ENCODE measurements at regions not wholly inside any gene's neighbourhood (a gene's known extent, or its start where the extent isn't known, plus 50 kb on each side); places are given as distances from the start of the nearest gene placed in this dataset.

- ATAC-seq (peak in 2 of 4 donors; percentile 10 to 16), DNase-seq (no peak)
- 52 to 69% (median 63%) methylated on average over 4 of the region's 4 CpGs for WGBS, 4 donors
- Histone ChIP-seq H3K9me3 (no peaks in the 10 kb centered on the region), H3K27ac (peak overlapping the region in 9 of 12 donors; percentile 19 to 64 (median 39)), H3K27me3 (no peaks in the 10 kb centered on the region), H3K4me1 (peaks cover 5 to 35% (median 24%) of the 10 kb centered on the region in 12 donors), H3K4me3 (no peak overlapping the region), H3K36me3 (peaks cover 0 to 37% (median 6%) of the 10 kb centered on the region in 9 donors)
- TF ChIP-seq CTCF (IDR thresholded peaks at IDR 0.05), result no peak
- no peak for TF ChIP-seq POLR2A (IDR thresholded peaks at IDR 0.05)
- intact Hi-C loops (cut with DNase I), result loop anchor here in 2 of 10 donors (5.0 to 10.0 kb wide), 2 partner anchors 83 to 180 kb away; partner anchors contain the start of gene DISP1 (in 1 of the 2)
These were observed 148.4 kb downstream of the TLR5 start for GRCh38 chr1:222994511-222995235.

GRCh38 chr1:222995236-222995580 lies 147.8 kb downstream of the TLR5 start:
- TF ChIP-seq POLR2A (IDR thresholded peaks at IDR 0.05), result no peak
- no peak for TF ChIP-seq CTCF (IDR thresholded peaks at IDR 0.05)
- DNase-seq, result no peak
- Histone ChIP-seq H3K4me3 (no peak overlapping the region), H3K36me3 (peaks cover 0 to 37% (median 6%) of the 10 kb centered on the region in 9 donors), H3K9me3 (no peaks in the 10 kb centered on the region), H3K4me1 (peaks cover 5 to 35% (median 24%) of the 10 kb centered on the region in 12 donors), H3K27ac (peak overlapping the region in 9 of 12 donors; percentile 1 to 64 (median 39)), H3K27me3 (no peaks in the 10 kb centered on the region)
- ATAC-seq, result peak in 1 of 4 donors; percentile 42
- 72 to 82% (median 77%) methylated on average over 3 of the region's 3 CpGs for WGBS, 4 donors
- intact Hi-C loops (cut with DNase I), result loop anchor here in 2 of 10 donors (5.0 to 10.0 kb wide), 2 partner anchors 82 to 180 kb away; partner anchors contain the start of gene DISP1 (in 1 of the 2)

GRCh38 chr1:222995620-222996309 lies 147.3 kb downstream of the TLR5 start:
- intact Hi-C loops (cut with DNase I), result loop anchor here in 2 of 10 donors (5.0 to 10.0 kb wide), 2 partner anchors 82 to 181 kb away; partner anchors contain the start of gene DISP1 (in 1 of the 2)
- no peaks in the 10 kb centered on the region for H3K9me3 ChIP-seq
- peak overlapping the region in 7 of 12 donors; percentile 1 to 60 (median 39) for H3K27ac ChIP-seq
- TF ChIP-seq POLR2A (IDR thresholded peaks at IDR 0.05), result no peak
- ATAC-seq, result no peak
- H3K4me1 ChIP-seq, result peaks cover 5 to 35% (median 24%) of the 10 kb centered on the region in 12 donors
- peaks cover 0 to 34% (median 6%) of the 10 kb centered on the region in 9 donors for H3K36me3 ChIP-seq
- DNase-seq, result no peak
- no peak overlapping the region for H3K4me3 ChIP-seq
- WGBS, 4 donors, result 67 to 74% (median 68%) methylated on average over 5 of the region's 5 CpGs
- H3K27me3 ChIP-seq, result no peaks in the 10 kb centered on the region

GRCh38 chr1:222996310-222996975 lies 146.6 kb downstream of the TLR5 start:
- ATAC-seq, result peak in 1 of 4 donors; percentile 49
- intact Hi-C loops (cut with DNase I), result loop anchor here in 2 of 10 donors (5.0 to 10.0 kb wide), 2 partner anchors 81 to 182 kb away; partner anchors contain the start of gene DISP1 (in 1 of the 2)
- Histone ChIP-seq H3K9me3 (no peaks in the 10 kb centered on the region), H3K4me1 (peaks cover 5 to 35% (median 24%) of the 10 kb centered on the region in 12 donors), H3K27me3 (no peaks in the 10 kb centered on the region), H3K27ac (peak overlapping the region in 1 of 12 donors; percentile 28), H3K36me3 (peaks cover 0 to 30% (median 6%) of the 10 kb centered on the region in 9 donors), H3K4me3 (no peak overlapping the region)
- no peak for DNase-seq
- WGBS, 4 donors, result 49 to 57% (median 53%) methylated on average over 3 of the region's 3 CpGs
- TF ChIP-seq POLR2A (IDR thresholded peaks at IDR 0.05), result no peak
- no peak for TF ChIP-seq CTCF (IDR thresholded peaks at IDR 0.05)

Measured in heart left ventricle (tissue), 16 donors.